HepG2 (cell line): ENCODE measurements at regions not wholly inside any gene's neighbourhood (a gene's known extent, or its start where the extent isn't known, plus 50 kb on each side); places are given as distances from the start of the nearest gene placed in this dataset.

Source experiments
- ATAC-seq: fragments of 200-7000 bp; cut with Tn5 transposase; 3 replicates; pipeline ENCODE4 v1.9.1; 2020; ENCODE audit warnings: mild to moderate bottlenecking, moderate library complexity
- BruUV-seq: library from RNA; stranded (reverse); fragments of 400-500 nt; replicated peaks from 2 replicates; lab custom pipeline; 2021; lab: Mats Ljungman, UMichigan
- CTCF ChIA-PET: fragments of 300-600 bp; formaldehyde crosslinking; extraction: SDS; loops from one replicate; lab custom pipeline; 2021; ENCODE audit warnings: low total read pairs, inconsistent platforms, low intra/inter-chr PET ratio; lab: Yijun Ruan, JAX
- POLR2A ChIA-PET: fragments of 350-600 bp; sonication (Branson Sonifier 250); formaldehyde crosslinking; loops from one replicate; lab custom pipeline; 2020; ENCODE audit warnings: antibody characterized with exemption, inconsistent platforms; lab: Yijun Ruan, JAX
- DNase-seq: peaks from one replicate; pipeline ENCODE4 v3.0.0-alpha.2; 2015; ENCODE audit warnings: low spot score
- FAIRE-seq: peaks from 3 replicates; lab custom pipeline; 2011; peaks lifted over from hg19 to GRCh38; lab: Jason Lieb, UNC
- H2AFZ ChIP-seq: one replicate; pipeline ENCODE4 v1.6.1; 2011; ENCODE audit warnings: low read length, inconsistent platforms
- H3K27ac ChIP-seq: fragments of 300-600 bp; 3 replicates; pipeline ENCODE4 v1.8.0; 2011; ENCODE audit warnings: mixed run types, mild to moderate bottlenecking, mixed read lengths, low read length, inconsistent platforms; ENCODE audit not compliant: insufficient read depth; ENCODE audit errors: extremely low read length
- H3K27me3 ChIP-seq, 2 experiments: fragments of 200-600 bp in 1 of 2; 2 replicates in 1 of 2; 3 replicates in 1 of 2; pipeline versions ENCODE4 v1.6.0 to v1.8.0; 2011; ENCODE audit warnings: low read length in 2 of 2, mild to moderate bottlenecking in 2 of 2, moderate library complexity in 2 of 2, inconsistent platforms in 1 of 2; ENCODE audit not compliant: insufficient read depth in 2 of 2, control insufficient read depth in 1 of 2
- H3K36me3 ChIP-seq, 2 experiments: fragments of 200-600 bp in 1 of 2; replicated peaks in 1 of 2; 2 replicates in 1 of 2; 3 replicates in 1 of 2; pipeline versions ENCODE4 v1.5.1 to v1.8.0; 2011; ENCODE audit warnings: low read length in 2 of 2, inconsistent platforms in 1 of 2; ENCODE audit not compliant: insufficient read depth in 2 of 2, control insufficient read depth in 1 of 2
- H3K4me1 ChIP-seq: 2 replicates; pipeline ENCODE4 v1.5.1; 2012; ENCODE audit warnings: low read length, inconsistent platforms; ENCODE audit not compliant: insufficient read depth
- H3K4me2 ChIP-seq: 2 replicates; pipeline ENCODE4 v1.6.0; 2011; ENCODE audit warnings: low read depth, low read length, inconsistent platforms
- H3K4me3 ChIP-seq, 3 experiments: fragments of 200-600 bp in 1 of 3; sonication (generic), shearing (Covaris generic) in 1 of 3; replicated peaks in 1 of 3; 2 replicates each; pipeline ENCODE4 v1.5.1; 2011 to 2016; ENCODE audit warnings: low read length in 3 of 3, inconsistent platforms in 2 of 3, low read depth in 2 of 3, mild to moderate bottlenecking in 2 of 3, control low read depth in 1 of 3, mixed read lengths in 1 of 3; ENCODE audit not compliant: insufficient read depth in 1 of 3
- H3K79me2 ChIP-seq: one replicate; pipeline ENCODE4 v1.6.1; 2011; ENCODE audit warnings: low read length, inconsistent platforms; ENCODE audit not compliant: insufficient read depth
- H3K9ac ChIP-seq: 2 replicates; pipeline ENCODE4 v1.6.0; 2011; ENCODE audit warnings: mild to moderate bottlenecking, low read depth, low read length, inconsistent platforms; ENCODE audit not compliant: insufficient read depth
- H3K9me3 ChIP-seq: 2 replicates; pipeline ENCODE4 v1.5.1; 2012; ENCODE audit warnings: mild to moderate bottlenecking, low read length
- H4K20me1 ChIP-seq: 2 replicates; pipeline ENCODE4 v1.6.0; 2011; ENCODE audit warnings: inconsistent platforms, mild to moderate bottlenecking, low read length, moderate library complexity; ENCODE audit not compliant: insufficient read depth
- AGO2 ChIP-seq: fragments of 200-400 bp; formaldehyde crosslinking; optimal IDR thresholded peaks from 2 replicates; pipeline ENCODE3; 2017; ENCODE audit warnings: mild to moderate bottlenecking, low read depth, low read length, moderate library complexity
- GLMP ChIP-seq: sonication (generic); formaldehyde crosslinking; IDR thresholded peaks from 2 replicates; pipeline ENCODE4 v1.9.0; 2021; ENCODE audit warnings: missing genetic modification reagents, mild to moderate bottlenecking, borderline replicate concordance
- HCFC1 ChIP-seq: fragments of 150-350 bp; IDR thresholded peaks from 2 replicates; pipeline ENCODE4 v1.6.1; 2014; ENCODE audit warnings: low read depth, low read length
- HDAC6 ChIP-seq: fragments of 200-600 bp; sonication (generic); IDR thresholded peaks from 2 replicates; pipeline ENCODE4 v1.7.0; 2017; ENCODE audit warnings: mild to moderate bottlenecking, antibody characterized with exemption, low read length, low read depth
- HOXA3 ChIP-seq: sonication (generic); formaldehyde crosslinking; IDR thresholded peaks from 2 replicates; pipeline ENCODE4 v1.5.0; 2020; ENCODE audit warnings: missing genetic modification reagents
- HOXD1 ChIP-seq: sonication (generic); formaldehyde crosslinking; IDR thresholded peaks from 2 replicates; pipeline ENCODE4 v1.5.0; 2020; ENCODE audit warnings: missing genetic modification reagents
- NPAS2 ChIP-seq: sonication (generic); formaldehyde crosslinking; IDR thresholded peaks from 2 replicates; pipeline ENCODE4 v1.8.0; 2022; ENCODE audit warnings: mild to moderate bottlenecking, missing genetic modification reagents, borderline replicate concordance
- SMAD1 ChIP-seq: sonication (generic); formaldehyde crosslinking; IDR thresholded peaks from 2 replicates; pipeline ENCODE4 v1.4.0; 2020; ENCODE audit warnings: missing genetic modification reagents, low read depth, mild to moderate bottlenecking, borderline replicate concordance
- SRSF1 ChIP-seq: fragments of 200-400 bp; formaldehyde crosslinking; optimal IDR thresholded peaks from 2 replicates; pipeline ENCODE3; 2017; ENCODE audit warnings: mild to moderate bottlenecking, low read depth, low read length, moderate library complexity
- SRSF4 ChIP-seq: fragments of 200-400 bp; formaldehyde crosslinking; IDR thresholded peaks from one replicate; pipeline ENCODE4 v1.6.1; 2018; ENCODE audit warnings: mild to moderate bottlenecking, low read depth, low read length, moderate library complexity; ENCODE audit not compliant: poor library complexity, severe bottlenecking
- YY1 ChIP-seq: IDR thresholded peaks from 2 replicates; pipeline ENCODE4 v1.6.1; 2011; ENCODE audit warnings: low read length, low read depth, moderate library complexity, mild to moderate bottlenecking; ENCODE audit not compliant: insufficient read depth, insufficient replicate concordance
- ZNF530 ChIP-seq: sonication (generic); formaldehyde crosslinking; IDR thresholded peaks from 2 replicates; pipeline ENCODE4 v1.5.0; 2020; ENCODE audit warnings: low read depth, mild to moderate bottlenecking, missing genetic modification reagents
- WGBS: methylation state at CpG from one replicate; pipeline ENCODE4 v1.1.6; 2017; ENCODE audit warnings: low lambda C conversion rate; 5-methylcytosine and 5-hydroxymethylcytosine counted together
- in situ Hi-C: cut with HindIII; loops from 2 replicates; pipeline ENCODE4 v1.10.0; 2017; ENCODE audit warnings: low pct_unique_long_range_greater_than_20kb; ENCODE audit not compliant: extremely low pct_ligation_motif_present
- intact Hi-C: fragments of 100-400 bp; cut with micrococcal nuclease; formaldehyde crosslinking; loops from one replicate; pipeline ENCODE4 v1.10.0; 2022; ENCODE audit not compliant: unreplicated experiment

- BruUV-seq, result no TSS peak
- FAIRE-seq (no peak), ATAC-seq (no peak)
Measured at GRCh38 chr11:31874631-31875191, 63.6 kb upstream of the PAX6 start.

More at GRCh38 chr11:31874631-31875191, 63.6 kb upstream of the PAX6 start:
- Histone ChIP-seq H4K20me1 (no peaks in the 10 kb centered on the region), H3K36me3 (no peaks in the 10 kb centered on the region), H3K4me2 (no peak overlapping the region), H3K79me2 (no peaks in the 10 kb centered on the region), H3K9me3 (no peaks in the 10 kb centered on the region), H3K4me3 (no peak overlapping the region), H2AFZ (no peak overlapping the region), H3K27ac (no peak overlapping the region), H3K27me3 (0 out of 5 replicates have a peak, but pooled peaks cover 1 to 27% of the 10 kb centered on the region in 2 experiments), H3K9ac (no peak overlapping the region), H3K4me1 (peaks cover 4% of the 10 kb centered on the region; the same call in 1 of the 2 replicates)
- ChIA-PET CTCF (no interaction called here), POLR2A (no interaction called here)
- intact Hi-C loops (loop anchor here (5.0 kb wide), 1 partner anchor 62 kb away; the partner anchor contains the start of gene PAX6), in situ Hi-C loops (loop anchor here (5.0 to 10.0 kb wide), 4 partner anchors 230 to 630 kb away; no protein-coding TSS in a partner anchor)
- no peak for TF ChIP-seq NPAS2 (CRISPR knock-in tag)
- no peak for TF ChIP-seq SRSF1
- TF ChIP-seq HDAC6, result no peak
- no peak for TF ChIP-seq YY1
- TF ChIP-seq SMAD1 (CRISPR knock-in tag), result no peak
- TF ChIP-seq GLMP (CRISPR knock-in tag), result no peak
- no peak for TF ChIP-seq HOXD1 (CRISPR knock-in tag)
- TF ChIP-seq HCFC1, result no peak
- no peak for TF ChIP-seq AGO2
- no peak for TF ChIP-seq HOXA3
- TF ChIP-seq ZNF530 (CRISPR knock-in tag), result no peak
- TF ChIP-seq SRSF4, result no peak
- WGBS, result 28% methylated on average over 4 of the region's 6 CpGs
- no peak for DNase-seq
